Karpas-422 (cell line): ENCODE measurements at regions not wholly inside any gene's neighbourhood (a gene's known extent, or its start where the extent isn't known, plus 50 kb on each side); places are given as distances from the start of the nearest gene placed in this dataset.

ENCODE experiments used
- DNase-seq: peaks from one replicate; pipeline ENCODE4 v3.0.0-alpha.2; 2015
- H2AFZ ChIP-seq: fragments of 200-600 bp; sonication (generic); 2 replicates; pipeline ENCODE4 v1.6.1; 2014; ENCODE audit warnings: antibody characterized with exemption, low read length, mixed read lengths
- H3K27ac ChIP-seq: fragments of 200-600 bp; sonication (generic); 2 replicates; pipeline ENCODE4 v1.5.1; 2014; ENCODE audit warnings: mild to moderate bottlenecking, low read length, moderate library complexity
- H3K27me3 ChIP-seq: fragments of 200-600 bp; sonication (generic); 2 replicates; pipeline ENCODE4 v1.6.1; 2014; ENCODE audit warnings: low read length, mixed read lengths
- H3K36me3 ChIP-seq: fragments of 200-600 bp; sonication (generic); 2 replicates; pipeline ENCODE4 v1.6.1; 2014; ENCODE audit warnings: low read length, mixed read lengths; ENCODE audit not compliant: insufficient read depth
- H3K4me1 ChIP-seq: fragments of 200-600 bp; sonication (generic); 2 replicates; pipeline ENCODE4 v1.6.1; 2014; ENCODE audit warnings: mild to moderate bottlenecking, low read length, mixed read lengths
- H3K4me2 ChIP-seq: fragments of 200-600 bp; sonication (generic); 2 replicates; pipeline ENCODE4 v1.6.1; 2014; ENCODE audit warnings: low read length, low read depth, mild to moderate bottlenecking; ENCODE audit not compliant: poor library complexity, severe bottlenecking
- H3K4me3 ChIP-seq: fragments of 200-600 bp; sonication (generic); 2 replicates; pipeline ENCODE4 v1.5.1; 2014; ENCODE audit warnings: mild to moderate bottlenecking, antibody characterized with exemption, low read length, mixed read lengths
- H3K79me2 ChIP-seq: fragments of 200-600 bp; sonication (generic); 2 replicates; pipeline ENCODE4 v1.6.1; 2014; ENCODE audit warnings: mild to moderate bottlenecking, low read length, mixed read lengths
- H3K9ac ChIP-seq: fragments of 200-600 bp; sonication (generic); 2 replicates; pipeline ENCODE4 v1.6.0; 2014; ENCODE audit warnings: low read length
- H3K9me2 ChIP-seq: fragments of 200-600 bp; sonication (generic), shearing (Covaris generic); replicated peaks from 2 replicates; pipeline ENCODE4 v1.6.0; 2014; ENCODE audit warnings: mild to moderate bottlenecking, low read length, moderate library complexity; ENCODE audit not compliant: insufficient read depth
- H3K9me3 ChIP-seq: fragments of 300-700, 200-600 bp; sonication (generic); 2 replicates; pipeline ENCODE4 v1.6.1; 2014; ENCODE audit warnings: low read length, mixed read lengths
- H4K20me1 ChIP-seq: fragments of 200-600 bp; sonication (generic); 2 replicates; pipeline ENCODE4 v1.6.1; 2014; ENCODE audit warnings: mild to moderate bottlenecking, antibody characterized with exemption, low read length, low read depth; ENCODE audit not compliant: insufficient read depth

GRCh38 chr13:52975969-52976368 is 52.6 kb upstream of the OLFM4 start:
- H3K4me3 ChIP-seq: no peak overlapping the region
- no peak overlapping the region for H3K9ac ChIP-seq
- no peaks in the 10 kb centered on the region for H3K36me3 ChIP-seq
- H3K79me2 ChIP-seq: no peaks in the 10 kb centered on the region
- no peak overlapping the region for H3K4me2 ChIP-seq
- H3K27ac ChIP-seq: no peak overlapping the region
- no peaks in the 10 kb centered on the region for H3K27me3 ChIP-seq
- no peaks in the 10 kb centered on the region for H3K9me2 ChIP-seq
- no peak overlapping the region for H2AFZ ChIP-seq
- H3K9me3 ChIP-seq: no peaks in the 10 kb centered on the region
- DNase-seq: peak; percentile 1
- H3K4me1 ChIP-seq: no peaks in the 10 kb centered on the region
- H4K20me1 ChIP-seq: no peaks in the 10 kb centered on the region

- Histone ChIP-seq H3K79me2 (no peaks in the 10 kb centered on the region), H3K4me2 (no peak overlapping the region), H3K9ac (no peak overlapping the region), H3K9me3 (no peaks in the 10 kb centered on the region), H3K36me3 (no peaks in the 10 kb centered on the region), H2AFZ (no peak overlapping the region), H4K20me1 (no peaks in the 10 kb centered on the region), H3K4me1 (no peaks in the 10 kb centered on the region), H3K9me2 (no peaks in the 10 kb centered on the region), H3K27me3 (no peaks in the 10 kb centered on the region), H3K27ac (no peak overlapping the region), H3K4me3 (no peak overlapping the region)
- DNase-seq: peak; percentile 6
Measured at GRCh38 chr13:52975161-52975560, 53.5 kb upstream of the OLFM4 start.

- H3K36me3 ChIP-seq: no peaks in the 10 kb centered on the region
- no peak overlapping the region for H2AFZ ChIP-seq
- no peak overlapping the region for H3K27ac ChIP-seq
- no peaks in the 10 kb centered on the region for H3K9me2 ChIP-seq
- no peak overlapping the region for H3K4me2 ChIP-seq
- H3K9ac ChIP-seq: no peak overlapping the region
- peak; percentile 33 for DNase-seq
- no peaks in the 10 kb centered on the region for H3K4me1 ChIP-seq
- H4K20me1 ChIP-seq: no peaks in the 10 kb centered on the region
- H3K27me3 ChIP-seq: no peaks in the 10 kb centered on the region
- no peaks in the 10 kb centered on the region for H3K9me3 ChIP-seq
- no peaks in the 10 kb centered on the region for H3K79me2 ChIP-seq
- no peak overlapping the region for H3K4me3 ChIP-seq
Measured at GRCh38 chr13:52974711-52975110, 53.9 kb upstream of the OLFM4 start.

GRCh38 chr13:52969373-52969772 is 59.2 kb upstream of the OLFM4 start:
- H3K4me2 ChIP-seq: no peak overlapping the region
- H2AFZ ChIP-seq: no peak overlapping the region
- H3K27me3 ChIP-seq: no peaks in the 10 kb centered on the region
- H3K9ac ChIP-seq: no peak overlapping the region
- no peak overlapping the region for H3K4me3 ChIP-seq
- H3K4me1 ChIP-seq: no peaks in the 10 kb centered on the region
- H3K36me3 ChIP-seq: no peaks in the 10 kb centered on the region
- DNase-seq: no peak
- H3K27ac ChIP-seq: no peak overlapping the region
- no peaks in the 10 kb centered on the region for H3K79me2 ChIP-seq
- H4K20me1 ChIP-seq: no peaks in the 10 kb centered on the region
- no peaks in the 10 kb centered on the region for H3K9me3 ChIP-seq
- no peaks in the 10 kb centered on the region for H3K9me2 ChIP-seq

GRCh38 chr13:52968074-52968700 is 60.4 kb upstream of the OLFM4 start:
- Histone ChIP-seq H3K9me2 (no peaks in the 10 kb centered on the region), H3K4me1 (no peaks in the 10 kb centered on the region), H4K20me1 (no peaks in the 10 kb centered on the region), H3K9me3 (no peaks in the 10 kb centered on the region), H3K4me2 (no peak overlapping the region), H2AFZ (no peak overlapping the region), H3K9ac (no peak overlapping the region), H3K79me2 (no peaks in the 10 kb centered on the region), H3K27me3 (no peaks in the 10 kb centered on the region), H3K27ac (no peak overlapping the region), H3K36me3 (no peaks in the 10 kb centered on the region), H3K4me3 (no peak overlapping the region)
- peak; percentile 93 for DNase-seq

GRCh38 chr13:52961987-52962386 is 66.6 kb upstream of the OLFM4 start:
- H3K27ac ChIP-seq: no peak overlapping the region
- no peak for DNase-seq
- no peaks in the 10 kb centered on the region for H3K9me3 ChIP-seq
- H3K27me3 ChIP-seq: no peaks in the 10 kb centered on the region
- H3K36me3 ChIP-seq: no peaks in the 10 kb centered on the region
- no peaks in the 10 kb centered on the region for H3K79me2 ChIP-seq
- H3K4me2 ChIP-seq: no peak overlapping the region
- H3K9me2 ChIP-seq: no peaks in the 10 kb centered on the region
- H2AFZ ChIP-seq: no peak overlapping the region
- no peak overlapping the region for H3K4me3 ChIP-seq
- no peaks in the 10 kb centered on the region for H4K20me1 ChIP-seq
- no peaks in the 10 kb centered on the region for H3K4me1 ChIP-seq
- H3K9ac ChIP-seq: no peak overlapping the region

- Histone ChIP-seq H2AFZ (no peak overlapping the region), H3K36me3 (no peaks in the 10 kb centered on the region), H3K27me3 (no peaks in the 10 kb centered on the region), H4K20me1 (no peaks in the 10 kb centered on the region), H3K9me3 (no peaks in the 10 kb centered on the region), H3K4me1 (no peaks in the 10 kb centered on the region), H3K27ac (no peak overlapping the region), H3K9ac (no peak overlapping the region), H3K4me3 (no peak overlapping the region), H3K9me2 (no peaks in the 10 kb centered on the region), H3K4me2 (no peak overlapping the region), H3K79me2 (no peaks in the 10 kb centered on the region)
- no peak for DNase-seq
Measured at GRCh38 chr13:52961256-52961910, 67.2 kb upstream of the OLFM4 start.

GRCh38 chr13:52955472-52955874 is 73.1 kb upstream of the OLFM4 start:
- H4K20me1 ChIP-seq: no peaks in the 10 kb centered on the region
- H3K4me1 ChIP-seq: no peaks in the 10 kb centered on the region
- H3K9me3 ChIP-seq: no peaks in the 10 kb centered on the region
- no peaks in the 10 kb centered on the region for H3K36me3 ChIP-seq
- no peak overlapping the region for H3K4me2 ChIP-seq
- no peaks in the 10 kb centered on the region for H3K79me2 ChIP-seq
- H3K9me2 ChIP-seq: no peaks in the 10 kb centered on the region
- no peak overlapping the region for H3K9ac ChIP-seq
- no peak overlapping the region for H2AFZ ChIP-seq
- no peak overlapping the region for H3K4me3 ChIP-seq
- DNase-seq: no peak
- no peak overlapping the region for H3K27ac ChIP-seq
- no peaks in the 10 kb centered on the region for H3K27me3 ChIP-seq
